ENCODE measurements at regions not wholly inside any gene's neighbourhood (a gene's known extent, or its start where the extent isn't known, plus 50 kb on each side); places are given as distances from the start of the nearest gene placed in this dataset.

GRCh38 chr9:115169003-115169402 lies 51.0 kb upstream of the TNC start:
- ATAC-seq, result no peak
- Mint-ChIP-seq H3K27me3 (no peaks in the 10 kb centered on the region), H3K4me1 (no peaks in the 10 kb centered on the region), H3K9me3 (no peaks in the 10 kb centered on the region), H3K36me3 (no peaks in the 10 kb centered on the region), H3K4me3 (no peak overlapping the region), H3K27ac (no peak overlapping the region)

- no peaks in the 10 kb centered on the region for H3K27me3 Mint-ChIP-seq
- no peaks in the 10 kb centered on the region for H3K36me3 Mint-ChIP-seq
- no peak for ATAC-seq
- no peaks in the 10 kb centered on the region for H3K4me1 Mint-ChIP-seq
- H3K4me3 Mint-ChIP-seq, result no peak overlapping the region
- no peak overlapping the region for H3K27ac Mint-ChIP-seq
- no peaks in the 10 kb centered on the region for H3K9me3 Mint-ChIP-seq
These were observed 52.6 kb upstream of the TNC start for GRCh38 chr9:115170358-115171073.

- no peak for ATAC-seq
- no peak overlapping the region for H3K4me3 Mint-ChIP-seq
- H3K27me3 Mint-ChIP-seq, result no peaks in the 10 kb centered on the region
These were observed 54.0 kb upstream of the TNC start for GRCh38 chr9:115171921-115172388.

GRCh38 chr9:115182264-115182663 lies 64.3 kb upstream of the TNC start:
- no peaks in the 10 kb centered on the region for H3K9me3 Mint-ChIP-seq
- H3K27ac Mint-ChIP-seq, result no peak overlapping the region
- no peak overlapping the region for H3K4me3 Mint-ChIP-seq
- no peak for ATAC-seq
- no peaks in the 10 kb centered on the region for H3K27me3 Mint-ChIP-seq
- no peaks in the 10 kb centered on the region for H3K4me1 Mint-ChIP-seq
- H3K36me3 Mint-ChIP-seq, result no peaks in the 10 kb centered on the region

More at GRCh38 chr9:115171921-115172388, 54.0 kb upstream of the TNC start:
- Mint-ChIP-seq H3K4me1 (no peaks in the 10 kb centered on the region), H3K36me3 (no peaks in the 10 kb centered on the region), H3K27ac (no peak overlapping the region), H3K9me3 (no peaks in the 10 kb centered on the region)

GRCh38 chr9:115183436-115183835 lies 65.5 kb upstream of the TNC start:
- no peaks in the 10 kb centered on the region for H3K9me3 Mint-ChIP-seq
- H3K36me3 Mint-ChIP-seq, result no peaks in the 10 kb centered on the region
- H3K4me1 Mint-ChIP-seq, result no peaks in the 10 kb centered on the region
- ATAC-seq, result no peak
- H3K27me3 Mint-ChIP-seq, result no peaks in the 10 kb centered on the region
- no peak overlapping the region for H3K27ac Mint-ChIP-seq
- no peak overlapping the region for H3K4me3 Mint-ChIP-seq

- no peak for ATAC-seq
- Mint-ChIP-seq H3K27me3 (no peaks in the 10 kb centered on the region), H3K4me1 (peaks cover 26% of the 10 kb centered on the region), H3K4me3 (no peak overlapping the region), H3K36me3 (no peaks in the 10 kb centered on the region), H3K9me3 (peaks cover 2% of the 10 kb centered on the region), H3K27ac (no peak overlapping the region)
These were observed 71.7 kb upstream of the TNC start for GRCh38 chr9:115189686-115190085.

- H3K9me3 Mint-ChIP-seq, result peaks cover 8% of the 10 kb centered on the region
- H3K4me3 Mint-ChIP-seq, result no peak overlapping the region
- H3K27me3 Mint-ChIP-seq, result no peaks in the 10 kb centered on the region
- H3K36me3 Mint-ChIP-seq, result no peaks in the 10 kb centered on the region
- peak; percentile 50 for ATAC-seq
- peaks cover 26% of the 10 kb centered on the region for H3K4me1 Mint-ChIP-seq
- H3K27ac Mint-ChIP-seq, result no peak overlapping the region
These were observed 73.7 kb upstream of the TNC start for GRCh38 chr9:115191667-115192066.

- Mint-ChIP-seq H3K27ac (no peak overlapping the region), H3K9me3 (peaks cover 8% of the 10 kb centered on the region), H3K4me3 (no peak overlapping the region), H3K27me3 (no peaks in the 10 kb centered on the region), H3K36me3 (no peaks in the 10 kb centered on the region), H3K4me1 (peaks cover 26% of the 10 kb centered on the region)
- ATAC-seq, result peak; percentile 66
These were observed 74.3 kb upstream of the TNC start for GRCh38 chr9:115192280-115192679.

GRCh38 chr9:115192835-115193525 lies 75.0 kb upstream of the TNC start:
- Mint-ChIP-seq H3K4me3 (no peak overlapping the region), H3K9me3 (peaks cover 8% of the 10 kb centered on the region), H3K27ac (no peak overlapping the region), H3K36me3 (no peaks in the 10 kb centered on the region), H3K4me1 (peaks cover 28% of the 10 kb centered on the region), H3K27me3 (no peaks in the 10 kb centered on the region)
- peak; percentile 85 for ATAC-seq

GRCh38 chr9:115193777-115194176 lies 75.8 kb upstream of the TNC start:
- H3K4me3 Mint-ChIP-seq, result no peak overlapping the region
- H3K4me1 Mint-ChIP-seq, result peaks cover 31% of the 10 kb centered on the region
- H3K9me3 Mint-ChIP-seq, result peaks cover 8% of the 10 kb centered on the region
- H3K27ac Mint-ChIP-seq, result no peak overlapping the region
- ATAC-seq, result no peak
- H3K36me3 Mint-ChIP-seq, result no peaks in the 10 kb centered on the region
- no peaks in the 10 kb centered on the region for H3K27me3 Mint-ChIP-seq

- Mint-ChIP-seq H3K36me3 (no peaks in the 10 kb centered on the region), H3K27me3 (no peaks in the 10 kb centered on the region), H3K4me3 (no peak overlapping the region), H3K4me1 (peaks cover 31% of the 10 kb centered on the region), H3K27ac (no peak overlapping the region), H3K9me3 (peaks cover 8% of the 10 kb centered on the region)
- no peak for ATAC-seq
These were observed 76.3 kb upstream of the TNC start for GRCh38 chr9:115194216-115194615.

- Mint-ChIP-seq H3K27ac (no peak overlapping the region), H3K4me3 (no peak overlapping the region), H3K36me3 (no peaks in the 10 kb centered on the region), H3K9me3 (peaks cover 8% of the 10 kb centered on the region), H3K27me3 (no peaks in the 10 kb centered on the region), H3K4me1 (peaks cover 31% of the 10 kb centered on the region)
- ATAC-seq, result no peak
These were observed 78.0 kb upstream of the TNC start for GRCh38 chr9:115195912-115196311.

- no peaks in the 10 kb centered on the region for H3K36me3 Mint-ChIP-seq
- no peak overlapping the region for H3K4me3 Mint-ChIP-seq
- H3K9me3 Mint-ChIP-seq, result peaks cover 8% of the 10 kb centered on the region
- H3K4me1 Mint-ChIP-seq, result peaks cover 23% of the 10 kb centered on the region
- ATAC-seq, result no peak
- no peaks in the 10 kb centered on the region for H3K27me3 Mint-ChIP-seq
- no peak overlapping the region for H3K27ac Mint-ChIP-seq
These were observed 79.0 kb upstream of the TNC start for GRCh38 chr9:115196919-115197318.

GRCh38 chr9:115198001-115198400 lies 80.0 kb upstream of the TNC start:
- H3K27ac Mint-ChIP-seq, result no peak overlapping the region
- H3K36me3 Mint-ChIP-seq, result no peaks in the 10 kb centered on the region
- H3K27me3 Mint-ChIP-seq, result no peaks in the 10 kb centered on the region
- ATAC-seq, result no peak
- peaks cover 8% of the 10 kb centered on the region for H3K9me3 Mint-ChIP-seq
- no peak overlapping the region for H3K4me3 Mint-ChIP-seq
- H3K4me1 Mint-ChIP-seq, result peaks cover 12% of the 10 kb centered on the region

- Mint-ChIP-seq H3K9me3 (no peaks in the 10 kb centered on the region), H3K4me1 (peaks cover 14% of the 10 kb centered on the region), H3K27me3 (no peaks in the 10 kb centered on the region), H3K27ac (no peak overlapping the region), H3K4me3 (no peak overlapping the region), H3K36me3 (no peaks in the 10 kb centered on the region)
- ATAC-seq, result no peak
These were observed 83.0 kb upstream of the TNC start for GRCh38 chr9:115200711-115201505.

Data from stimulated activated memory B cell treated with anti-CD40 and anti-IgM and Interleukin-4, amounts not matched to agents 10 μg/mL and 1 μg/mL and 100 μg/mL, for 72 hours (primary cell).